ENCODE measurements at regions not wholly inside any gene's neighbourhood (a gene's known extent, or its start where the extent isn't known, plus 50 kb on each side); places are given as distances from the start of the nearest gene placed in this dataset.

DNA sequence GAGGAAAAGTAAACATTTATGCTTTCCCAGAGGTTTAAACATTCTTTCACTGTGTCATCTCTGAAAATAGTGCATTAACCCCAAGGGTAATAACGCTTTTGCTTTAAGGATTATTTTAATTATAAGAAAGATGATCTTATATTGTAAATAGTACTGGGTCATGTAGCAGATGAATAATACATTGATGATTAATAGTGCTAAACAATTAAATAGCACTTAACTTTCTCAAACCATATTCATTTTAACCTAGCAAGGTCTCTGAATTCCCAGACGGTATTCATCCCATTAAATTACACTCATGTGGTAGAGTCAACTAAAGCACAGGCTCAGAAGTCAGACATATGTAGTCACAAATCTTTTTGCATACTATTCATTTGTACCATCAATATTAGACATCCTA is 115.6 kb upstream of the FAR2 start:
- TF ChIP-seq POLR2AphosphoS5 (IDR thresholded peaks at IDR 0.05; ENCODE audit: low read depth, low read length), result no peak
- TF ChIP-seq TAF1 (IDR thresholded peaks at IDR 0.05; ENCODE audit: borderline replicate concordance, low read depth, low read length), result no peak
